ENCODE measurements at regions not wholly inside any gene's neighbourhood (a gene's known extent, or its start where the extent isn't known, plus 50 kb on each side); places are given as distances from the start of the nearest gene placed in this dataset.

DNA sequence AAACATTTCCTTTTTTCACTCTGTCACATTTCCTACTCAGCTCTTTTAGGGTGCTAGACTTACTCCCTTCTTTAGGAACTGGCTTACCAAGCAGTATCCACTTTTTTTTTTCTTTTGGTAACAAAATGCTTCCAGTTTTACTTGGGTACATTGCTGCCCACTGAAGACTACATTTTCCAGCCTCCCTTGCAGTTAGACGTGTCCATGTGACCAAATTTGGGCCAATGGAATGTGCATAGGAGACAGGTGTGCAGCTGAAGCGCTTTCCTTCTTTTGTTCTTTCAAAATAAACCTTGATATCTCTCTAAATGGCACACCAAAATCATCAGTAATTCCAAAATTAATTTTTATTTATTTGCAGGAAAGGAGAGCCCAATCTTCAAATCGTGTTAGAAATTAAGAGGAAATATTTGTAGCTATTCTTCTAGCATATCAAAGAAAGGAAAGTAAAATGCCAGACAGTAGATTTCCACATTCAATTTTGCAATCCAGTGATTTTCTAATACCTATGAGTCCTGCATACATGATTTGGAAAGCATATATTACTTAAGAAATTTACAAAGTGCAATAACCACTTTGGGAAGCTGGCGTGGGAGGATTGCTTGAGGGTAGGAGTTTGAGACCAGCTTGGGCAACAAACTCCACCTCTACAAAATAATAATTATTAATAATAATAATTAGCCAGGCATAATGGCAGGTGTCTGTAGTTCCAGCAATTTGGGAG, 422.0 kb upstream of the FRG2C start:
- TF ChIP-seq ZNF565 (CRISPR knock-in tag; conservative IDR thresholded peaks at IDR 0.05; ENCODE audit: low read depth) = no peak
- no peak for TF ChIP-seq ZFP3 (CRISPR knock-in tag; IDR thresholded peaks at IDR 0.05)
- TF ChIP-seq TCF4 (CRISPR knock-in tag; IDR thresholded peaks at IDR 0.05; ENCODE audit: borderline replicate concordance) = no peak
- no peak for TF ChIP-seq ZC3H10 (CRISPR knock-in tag; IDR thresholded peaks at IDR 0.05)
- no peak for TF ChIP-seq ARNTL (CRISPR knock-in tag; IDR thresholded peaks at IDR 0.05; ENCODE audit: borderline replicate concordance, low read depth)
- TF ChIP-seq, protein P1, sequence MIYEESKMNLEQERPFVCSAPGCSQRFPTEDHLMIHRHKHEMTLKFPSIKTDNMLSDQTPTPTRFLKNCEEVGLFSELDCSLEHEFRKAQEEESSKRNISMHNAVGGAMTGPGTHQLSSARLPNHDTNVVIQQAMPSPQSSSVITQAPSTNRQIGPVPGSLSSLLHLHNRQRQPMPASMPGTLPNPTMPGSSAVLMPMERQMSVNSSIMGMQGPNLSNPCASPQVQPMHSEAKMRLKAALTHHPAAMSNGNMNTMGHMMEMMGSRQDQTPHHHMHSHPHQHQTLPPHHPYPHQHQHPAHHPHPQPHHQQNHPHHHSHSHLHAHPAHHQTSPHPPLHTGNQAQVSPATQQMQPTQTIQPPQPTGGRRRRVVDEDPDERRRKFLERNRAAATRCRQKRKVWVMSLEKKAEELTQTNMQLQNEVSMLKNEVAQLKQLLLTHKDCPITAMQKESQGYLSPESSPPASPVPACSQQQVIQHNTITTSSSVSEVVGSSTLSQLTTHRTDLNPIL (CRISPR knock-in tag; IDR thresholded peaks at IDR 0.05; ENCODE audit: low read depth) = no peak
- no peak for TF ChIP-seq OSR1 (CRISPR knock-in tag; IDR thresholded peaks at IDR 0.05)
- TF ChIP-seq RARB (CRISPR knock-in tag; IDR thresholded peaks at IDR 0.05) = no peak
- TF ChIP-seq, protein P2, sequence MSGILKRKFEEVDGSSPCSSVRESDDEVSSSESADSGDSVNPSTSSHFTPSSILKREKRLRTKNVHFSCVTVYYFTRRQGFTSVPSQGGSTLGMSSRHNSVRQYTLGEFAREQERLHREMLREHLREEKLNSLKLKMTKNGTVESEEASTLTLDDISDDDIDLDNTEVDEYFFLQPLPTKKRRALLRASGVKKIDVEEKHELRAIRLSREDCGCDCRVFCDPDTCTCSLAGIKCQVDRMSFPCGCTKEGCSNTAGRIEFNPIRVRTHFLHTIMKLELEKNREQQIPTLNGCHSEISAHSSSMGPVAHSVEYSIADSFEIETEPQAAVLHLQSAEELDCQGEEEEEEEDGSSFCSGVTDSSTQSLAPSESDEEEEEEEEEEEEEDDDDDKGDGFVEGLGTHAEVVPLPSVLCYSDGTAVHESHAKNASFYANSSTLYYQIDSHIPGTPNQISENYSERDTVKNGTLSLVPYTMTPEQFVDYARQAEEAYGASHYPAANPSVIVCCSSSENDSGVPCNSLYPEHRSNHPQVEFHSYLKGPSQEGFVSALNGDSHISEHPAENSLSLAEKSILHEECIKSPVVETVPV (CRISPR knock-in tag; IDR thresholded peaks at IDR 0.05) = no peak
- no peak for TF ChIP-seq ESRRG (CRISPR knock-in tag; IDR thresholded peaks at IDR 0.05)
- TF ChIP-seq, protein P3, sequence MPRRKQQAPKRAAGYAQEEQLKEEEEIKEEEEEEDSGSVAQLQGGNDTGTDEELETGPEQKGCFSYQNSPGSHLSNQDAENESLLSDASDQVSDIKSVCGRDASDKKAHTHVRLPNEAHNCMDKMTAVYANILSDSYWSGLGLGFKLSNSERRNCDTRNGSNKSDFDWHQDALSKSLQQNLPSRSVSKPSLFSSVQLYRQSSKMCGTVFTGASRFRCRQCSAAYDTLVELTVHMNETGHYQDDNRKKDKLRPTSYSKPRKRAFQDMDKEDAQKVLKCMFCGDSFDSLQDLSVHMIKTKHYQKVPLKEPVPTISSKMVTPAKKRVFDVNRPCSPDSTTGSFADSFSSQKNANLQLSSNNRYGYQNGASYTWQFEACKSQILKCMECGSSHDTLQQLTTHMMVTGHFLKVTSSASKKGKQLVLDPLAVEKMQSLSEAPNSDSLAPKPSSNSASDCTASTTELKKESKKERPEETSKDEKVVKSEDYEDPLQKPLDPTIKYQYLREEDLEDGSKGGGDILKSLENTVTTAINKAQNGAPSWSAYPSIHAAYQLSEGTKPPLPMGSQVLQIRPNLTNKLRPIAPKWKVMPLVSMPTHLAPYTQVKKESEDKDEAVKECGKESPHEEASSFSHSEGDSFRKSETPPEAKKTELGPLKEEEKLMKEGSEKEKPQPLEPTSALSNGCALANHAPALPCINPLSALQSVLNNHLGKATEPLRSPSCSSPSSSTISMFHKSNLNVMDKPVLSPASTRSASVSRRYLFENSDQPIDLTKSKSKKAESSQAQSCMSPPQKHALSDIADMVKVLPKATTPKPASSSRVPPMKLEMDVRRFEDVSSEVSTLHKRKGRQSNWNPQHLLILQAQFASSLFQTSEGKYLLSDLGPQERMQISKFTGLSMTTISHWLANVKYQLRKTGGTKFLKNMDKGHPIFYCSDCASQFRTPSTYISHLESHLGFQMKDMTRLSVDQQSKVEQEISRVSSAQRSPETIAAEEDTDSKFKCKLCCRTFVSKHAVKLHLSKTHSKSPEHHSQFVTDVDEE (CRISPR knock-in tag; IDR thresholded peaks at IDR 0.05) = no peak
- TF ChIP-seq CSDC2 (CRISPR knock-in tag; IDR thresholded peaks at IDR 0.05) = no peak
- TF ChIP-seq ZNF70 (CRISPR knock-in tag; IDR thresholded peaks at IDR 0.05) = no peak
- TF ChIP-seq ZNF8 (CRISPR knock-in tag; IDR thresholded peaks at IDR 0.05) = no peak

Data from SK-N-SH treated with all-trans-retinoic acid at 6 μM for 48 hours (cell line).